WI38 (cell line): ENCODE measurements at regions not wholly inside any gene's neighbourhood (a gene's known extent, or its start where the extent isn't known, plus 50 kb on each side); places are given as distances from the start of the nearest gene placed in this dataset.

Experiments used
- H3K4me3 ChIP-seq: 2 replicates; pipeline ENCODE4 v1.5.1; 2011; ENCODE audit warnings: low read depth, mild to moderate bottlenecking, control low read depth, low read length
- CTCF ChIP-seq: IDR thresholded peaks from 2 replicates; pipeline ENCODE4 v1.5.1; 2012; ENCODE audit warnings: low read depth, mild to moderate bottlenecking, control low read depth, low read length

- no peak overlapping the region for H3K4me3 ChIP-seq
- no peak for TF ChIP-seq CTCF
Observed at GRCh38 chr21:17139696-17140095, 373.1 kb upstream of the CXADR start.

GRCh38 chr21:17146426-17146825 is 366.4 kb upstream of the CXADR start:
- TF ChIP-seq CTCF, result no peak
- H3K4me3 ChIP-seq, result no peak overlapping the region

GRCh38 chr21:17159697-17160096 is 353.1 kb upstream of the CXADR start:
- H3K4me3 ChIP-seq, result no peak overlapping the region
- TF ChIP-seq CTCF, result no peak

GRCh38 chr21:17185674-17186073 is 327.2 kb upstream of the CXADR start:
- H3K4me3 ChIP-seq, result no peak overlapping the region
- TF ChIP-seq CTCF, result no peak

GRCh38 chr21:17189963-17190362 is 322.9 kb upstream of the CXADR start:
- no peak for TF ChIP-seq CTCF
- H3K4me3 ChIP-seq, result no peak overlapping the region

- H3K4me3 ChIP-seq, result no peak overlapping the region
- no peak for TF ChIP-seq CTCF
Observed at GRCh38 chr21:17191346-17191993, 321.4 kb upstream of the CXADR start.

- no peak for TF ChIP-seq CTCF
Observed at GRCh38 chr21:17195351-17195750, 317.5 kb upstream of the CXADR start.

More at GRCh38 chr21:17195351-17195750, 317.5 kb upstream of the CXADR start:
- H3K4me3 ChIP-seq, result no peak overlapping the region
